ENCODE measurements at regions not wholly inside any gene's neighbourhood (a gene's known extent, or its start where the extent isn't known, plus 50 kb on each side); places are given as distances from the start of the nearest gene placed in this dataset.

DNA sequence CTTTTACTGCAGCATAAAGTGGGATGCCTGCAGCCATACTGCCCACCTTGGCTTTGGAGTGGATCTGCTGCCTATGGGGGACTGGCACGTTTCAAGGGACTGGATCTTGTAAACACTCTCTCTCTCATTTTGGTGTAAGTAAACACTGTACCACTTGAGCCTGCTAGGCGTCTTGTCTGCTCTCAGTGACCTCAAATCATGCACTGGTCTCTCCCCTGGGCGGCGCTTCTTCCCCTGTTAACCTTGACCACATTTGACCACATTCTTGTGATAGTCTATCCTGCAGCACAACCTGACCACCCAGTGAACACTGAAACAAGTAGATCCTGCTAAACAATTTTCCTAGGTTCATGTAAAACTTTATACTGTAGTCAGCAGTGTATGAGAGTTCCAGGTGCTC is 82.6 kb upstream of the HNMT start:
- TF ChIP-seq, protein P1, sequence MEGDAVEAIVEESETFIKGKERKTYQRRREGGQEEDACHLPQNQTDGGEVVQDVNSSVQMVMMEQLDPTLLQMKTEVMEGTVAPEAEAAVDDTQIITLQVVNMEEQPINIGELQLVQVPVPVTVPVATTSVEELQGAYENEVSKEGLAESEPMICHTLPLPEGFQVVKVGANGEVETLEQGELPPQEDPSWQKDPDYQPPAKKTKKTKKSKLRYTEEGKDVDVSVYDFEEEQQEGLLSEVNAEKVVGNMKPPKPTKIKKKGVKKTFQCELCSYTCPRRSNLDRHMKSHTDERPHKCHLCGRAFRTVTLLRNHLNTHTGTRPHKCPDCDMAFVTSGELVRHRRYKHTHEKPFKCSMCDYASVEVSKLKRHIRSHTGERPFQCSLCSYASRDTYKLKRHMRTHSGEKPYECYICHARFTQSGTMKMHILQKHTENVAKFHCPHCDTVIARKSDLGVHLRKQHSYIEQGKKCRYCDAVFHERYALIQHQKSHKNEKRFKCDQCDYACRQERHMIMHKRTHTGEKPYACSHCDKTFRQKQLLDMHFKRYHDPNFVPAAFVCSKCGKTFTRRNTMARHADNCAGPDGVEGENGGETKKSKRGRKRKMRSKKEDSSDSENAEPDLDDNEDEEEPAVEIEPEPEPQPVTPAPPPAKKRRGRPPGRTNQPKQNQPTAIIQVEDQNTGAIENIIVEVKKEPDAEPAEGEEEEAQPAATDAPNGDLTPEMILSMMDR (optimal IDR thresholded peaks at IDR 0.05 in 1 of 3, IDR thresholded peaks at IDR 0.05 in 1 of 3, conservative IDR thresholded peaks at IDR 0.05 in 1 of 3; ENCODE audit: extremely low read depth in 1 of 3, insufficient read depth in 2 of 3, low read length in 3 of 3), result no peak
- TF ChIP-seq EZH2 (IDR thresholded peaks at IDR 0.05; ENCODE audit: low read length), result no peak

All from keratinocyte (primary cell).